Activated naive CD8-positive, alpha-beta T cell treated with anti-CD3 and anti-CD28 coated beads, Interleukin-2, amount 50 U/mL, for 24 hours (primary cell): ENCODE measurements at regions not wholly inside any gene's neighbourhood (a gene's known extent, or its start where the extent isn't known, plus 50 kb on each side); places are given as distances from the start of the nearest gene placed in this dataset.

Experiments used
- ATAC-seq: fragments of 150-1000 bp; cut with Tn5 transposase; one replicate; pipeline ENCODE4 v1.10.0; 2021
- DNase-seq: peaks from one replicate; pipeline ENCODE4 v3.0.0; 2021
- H3K27ac Mint-ChIP-seq: one replicate; pipeline ENCODE4 v1.8.0; 2021; ENCODE audit warnings: mild to moderate bottlenecking, mixed read lengths
- H3K27me3 Mint-ChIP-seq: one replicate; pipeline ENCODE4 v1.8.0; 2021; ENCODE audit warnings: mixed read lengths
- H3K36me3 Mint-ChIP-seq: one replicate; pipeline ENCODE4 v1.8.0; 2021; ENCODE audit warnings: low read depth, mixed read lengths
- H3K4me1 Mint-ChIP-seq: one replicate; pipeline ENCODE4 v1.8.0; 2021; ENCODE audit warnings: mixed read lengths
- H3K4me3 Mint-ChIP-seq: one replicate; pipeline ENCODE4 v1.8.0; 2021; ENCODE audit warnings: mild to moderate bottlenecking, moderate library complexity, mixed read lengths
- H3K9me3 Mint-ChIP-seq: one replicate; pipeline ENCODE4 v1.8.0; 2021; ENCODE audit warnings: mixed read lengths

GRCh38 chr12:103196467-103196866 is 239.0 kb downstream of the ASCL1 start:
- Mint-ChIP-seq H3K4me1 (no peaks in the 10 kb centered on the region), H3K4me3 (no peak overlapping the region), H3K27me3 (no peaks in the 10 kb centered on the region), H3K9me3 (peaks cover 19% of the 10 kb centered on the region), H3K36me3 (no peaks in the 10 kb centered on the region), H3K27ac (no peak overlapping the region)
- ATAC-seq = no peak
- no peak for DNase-seq

GRCh38 chr12:103197725-103198388 is 240.4 kb downstream of the ASCL1 start:
- Mint-ChIP-seq H3K27me3 (no peaks in the 10 kb centered on the region), H3K4me1 (no peaks in the 10 kb centered on the region), H3K9me3 (peaks cover 19% of the 10 kb centered on the region), H3K27ac (no peak overlapping the region), H3K4me3 (no peak overlapping the region), H3K36me3 (no peaks in the 10 kb centered on the region)
- ATAC-seq (no peak), DNase-seq (no peak)

GRCh38 chr12:103198499-103198898 is 241.0 kb downstream of the ASCL1 start:
- ATAC-seq (no peak), DNase-seq (no peak)
- Mint-ChIP-seq H3K36me3 (no peaks in the 10 kb centered on the region), H3K4me1 (no peaks in the 10 kb centered on the region), H3K9me3 (peaks cover 20% of the 10 kb centered on the region), H3K27me3 (no peaks in the 10 kb centered on the region), H3K4me3 (no peak overlapping the region), H3K27ac (no peak overlapping the region)

GRCh38 chr12:103205906-103206305 is 248.4 kb downstream of the ASCL1 start:
- Mint-ChIP-seq H3K9me3 (peaks cover 9% of the 10 kb centered on the region), H3K4me3 (no peak overlapping the region), H3K27me3 (no peaks in the 10 kb centered on the region), H3K36me3 (no peaks in the 10 kb centered on the region), H3K4me1 (no peaks in the 10 kb centered on the region), H3K27ac (no peak overlapping the region)
- DNase-seq = no peak
- ATAC-seq = no peak

- Mint-ChIP-seq H3K27me3 (no peaks in the 10 kb centered on the region), H3K36me3 (no peaks in the 10 kb centered on the region), H3K4me1 (no peaks in the 10 kb centered on the region), H3K4me3 (no peak overlapping the region), H3K9me3 (peaks cover 9% of the 10 kb centered on the region), H3K27ac (no peak overlapping the region)
- no peak for DNase-seq
- ATAC-seq = no peak
Measured at GRCh38 chr12:103207936-103208335, 250.5 kb downstream of the ASCL1 start.

- Mint-ChIP-seq H3K27me3 (no peaks in the 10 kb centered on the region), H3K27ac (no peak overlapping the region), H3K36me3 (no peaks in the 10 kb centered on the region), H3K9me3 (no peaks in the 10 kb centered on the region), H3K4me3 (no peak overlapping the region), H3K4me1 (no peaks in the 10 kb centered on the region)
- DNase-seq = no peak
- ATAC-seq = no peak
Measured at GRCh38 chr12:103241184-103241583, 254.6 kb downstream of the C12orf42 start.

- Mint-ChIP-seq H3K9me3 (no peaks in the 10 kb centered on the region), H3K36me3 (no peaks in the 10 kb centered on the region), H3K27ac (no peak overlapping the region), H3K27me3 (no peaks in the 10 kb centered on the region), H3K4me3 (no peak overlapping the region), H3K4me1 (no peaks in the 10 kb centered on the region)
- DNase-seq = no peak
- ATAC-seq = no peak
Measured at GRCh38 chr12:103244596-103244995, 251.2 kb downstream of the C12orf42 start.

GRCh38 chr12:103247531-103247930 is 248.2 kb downstream of the C12orf42 start:
- Mint-ChIP-seq H3K4me3 (no peak overlapping the region), H3K9me3 (peaks cover 10% of the 10 kb centered on the region), H3K27me3 (no peaks in the 10 kb centered on the region), H3K27ac (no peak overlapping the region), H3K4me1 (peaks cover 2% of the 10 kb centered on the region), H3K36me3 (no peaks in the 10 kb centered on the region)
- DNase-seq (no peak), ATAC-seq (no peak)

GRCh38 chr12:103249607-103250006 is 246.2 kb downstream of the C12orf42 start:
- ATAC-seq (no peak), DNase-seq (no peak)
- H3K27ac Mint-ChIP-seq = no peak overlapping the region
- no peak overlapping the region for H3K4me3 Mint-ChIP-seq
- no peaks in the 10 kb centered on the region for H3K36me3 Mint-ChIP-seq
- H3K4me1 Mint-ChIP-seq = peaks cover 2% of the 10 kb centered on the region
- H3K9me3 Mint-ChIP-seq = peaks cover 12% of the 10 kb centered on the region
- no peaks in the 10 kb centered on the region for H3K27me3 Mint-ChIP-seq

- Mint-ChIP-seq H3K4me1 (peaks cover 2% of the 10 kb centered on the region), H3K9me3 (peaks cover 12% of the 10 kb centered on the region), H3K36me3 (no peaks in the 10 kb centered on the region), H3K27ac (no peak overlapping the region), H3K4me3 (no peak overlapping the region), H3K27me3 (no peaks in the 10 kb centered on the region)
- ATAC-seq (no peak), DNase-seq (no peak)
Measured at GRCh38 chr12:103250487-103250886, 245.3 kb downstream of the C12orf42 start.
